ENCODE measurements at regions not wholly inside any gene's neighbourhood (a gene's known extent, or its start where the extent isn't known, plus 50 kb on each side); places are given as distances from the start of the nearest gene placed in this dataset.
A peak's percentile ranks its signal among the peaks of the same experiment; 100 is the strongest.

GRCh38 chrX:95218976-95219375, 1465.7 kb upstream of the DIAPH2 start:
- DNase-seq (ENCODE audit: low read depth): no peak
- TF ChIP-seq, protein P1, sequence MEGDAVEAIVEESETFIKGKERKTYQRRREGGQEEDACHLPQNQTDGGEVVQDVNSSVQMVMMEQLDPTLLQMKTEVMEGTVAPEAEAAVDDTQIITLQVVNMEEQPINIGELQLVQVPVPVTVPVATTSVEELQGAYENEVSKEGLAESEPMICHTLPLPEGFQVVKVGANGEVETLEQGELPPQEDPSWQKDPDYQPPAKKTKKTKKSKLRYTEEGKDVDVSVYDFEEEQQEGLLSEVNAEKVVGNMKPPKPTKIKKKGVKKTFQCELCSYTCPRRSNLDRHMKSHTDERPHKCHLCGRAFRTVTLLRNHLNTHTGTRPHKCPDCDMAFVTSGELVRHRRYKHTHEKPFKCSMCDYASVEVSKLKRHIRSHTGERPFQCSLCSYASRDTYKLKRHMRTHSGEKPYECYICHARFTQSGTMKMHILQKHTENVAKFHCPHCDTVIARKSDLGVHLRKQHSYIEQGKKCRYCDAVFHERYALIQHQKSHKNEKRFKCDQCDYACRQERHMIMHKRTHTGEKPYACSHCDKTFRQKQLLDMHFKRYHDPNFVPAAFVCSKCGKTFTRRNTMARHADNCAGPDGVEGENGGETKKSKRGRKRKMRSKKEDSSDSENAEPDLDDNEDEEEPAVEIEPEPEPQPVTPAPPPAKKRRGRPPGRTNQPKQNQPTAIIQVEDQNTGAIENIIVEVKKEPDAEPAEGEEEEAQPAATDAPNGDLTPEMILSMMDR (IDR thresholded peaks at IDR 0.05; ENCODE audit: insufficient read depth, low read length): no peak
- H3K4me3 ChIP-seq (ENCODE audit: low read depth, low read length): no peak overlapping the region

DNA sequence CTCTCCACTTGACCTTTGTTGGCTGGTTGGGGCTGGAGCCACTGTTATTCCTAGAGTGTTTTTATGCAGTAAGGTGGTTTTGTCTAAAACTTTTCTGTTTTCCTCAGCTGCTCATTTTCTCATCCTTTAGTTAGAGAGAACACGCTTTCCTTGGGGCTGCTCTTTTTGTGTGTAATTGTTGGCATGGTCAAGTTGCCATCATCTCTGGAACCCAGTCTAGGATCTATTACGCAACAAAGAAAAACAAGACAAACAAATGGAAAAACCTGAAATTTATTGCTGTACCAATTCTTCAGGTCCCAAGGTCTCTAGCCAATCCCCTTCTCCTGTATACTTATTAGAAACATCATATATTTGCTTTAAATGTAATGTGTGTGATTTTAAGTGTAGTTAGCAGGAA, 1436.3 kb upstream of the DIAPH2 start:
- DNase-seq (ENCODE audit: low read depth): no peak

GRCh38 chrX:95290455-95290854, 1394.2 kb upstream of the DIAPH2 start:
- no peak overlapping the region for H3K4me3 ChIP-seq (ENCODE audit: low read depth, low read length)
- no peak for DNase-seq (ENCODE audit: low read depth)
- TF ChIP-seq, protein P1 (IDR thresholded peaks at IDR 0.05; ENCODE audit: insufficient read depth, low read length): no peak

More for the DNA sequence above, 1436.3 kb upstream of the DIAPH2 start:
- TF ChIP-seq, protein P1 (IDR thresholded peaks at IDR 0.05; ENCODE audit: insufficient read depth, low read length): no peak
- H3K4me3 ChIP-seq (ENCODE audit: low read depth, low read length): no peak overlapping the region

GRCh38 chrX:95291561-95291960, 1393.1 kb upstream of the DIAPH2 start:
- DNase-seq (ENCODE audit: low read depth): no peak
- TF ChIP-seq, protein P1 (IDR thresholded peaks at IDR 0.05; ENCODE audit: insufficient read depth, low read length): no peak
- H3K4me3 ChIP-seq (ENCODE audit: low read depth, low read length): no peak overlapping the region

DNA sequence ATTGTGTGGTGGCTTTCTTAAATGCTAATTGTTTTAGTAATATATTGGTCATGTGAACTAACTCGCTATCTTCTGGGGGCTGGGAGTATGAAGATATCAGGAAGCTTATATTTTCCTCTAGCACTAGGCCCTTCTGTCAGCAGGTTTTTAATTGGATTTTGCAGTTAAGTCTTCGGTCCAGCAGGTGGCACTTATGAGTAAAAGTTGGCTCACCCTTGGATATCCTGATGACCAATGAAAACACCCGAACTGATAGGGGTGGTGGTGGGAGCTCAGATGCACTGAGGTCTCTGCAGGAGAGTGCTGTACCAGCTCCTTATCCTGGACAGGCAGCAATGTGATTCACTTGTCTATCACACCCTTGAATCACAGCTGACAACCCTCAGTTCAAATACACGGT, 1365.8 kb upstream of the DIAPH2 start:
- TF ChIP-seq, protein P1 (IDR thresholded peaks at IDR 0.05; ENCODE audit: insufficient read depth, low read length): peak; percentile 28
- no peak for DNase-seq (ENCODE audit: low read depth)
- H3K4me3 ChIP-seq (ENCODE audit: low read depth, low read length): no peak overlapping the region

- DNase-seq (ENCODE audit: low read depth): no peak
- TF ChIP-seq, protein P1 (IDR thresholded peaks at IDR 0.05; ENCODE audit: insufficient read depth, low read length): no peak
These were observed 1359.5 kb upstream of the DIAPH2 start for GRCh38 chrX:95325185-95325584.

GRCh38 chrX:95330292-95330691, 1354.3 kb upstream of the DIAPH2 start:
- no peak overlapping the region for H3K4me3 ChIP-seq (ENCODE audit: low read depth, low read length)
- no peak for DNase-seq (ENCODE audit: low read depth)
- TF ChIP-seq, protein P1 (IDR thresholded peaks at IDR 0.05; ENCODE audit: insufficient read depth, low read length): no peak

More at GRCh38 chrX:95325185-95325584, 1359.5 kb upstream of the DIAPH2 start:
- no peak overlapping the region for H3K4me3 ChIP-seq (ENCODE audit: low read depth, low read length)

All from fibroblast of the aortic adventitia (primary cell).